ENCODE measurements at regions not wholly inside any gene's neighbourhood (a gene's known extent, or its start where the extent isn't known, plus 50 kb on each side); places are given as distances from the start of the nearest gene placed in this dataset.

GRCh38 chr2:120874888-120875275 lies 139.2 kb downstream of the GLI2 start:
- Histone ChIP-seq H3K9me3 (ENCODE audit: control insufficient read depth in 2 of 2, low read length in 2 of 2) (no peaks in the 10 kb centered on the region), H3K4me3 (ENCODE audit: low read length in 2 of 2) (no peak overlapping the region), H3K9ac (ENCODE audit: low read length in 2 of 2) (no peak overlapping the region), H3K27me3 (ENCODE audit: control insufficient read depth in 1 of 2, insufficient read depth in 2 of 2, low read length in 2 of 2) (no peaks in the 10 kb centered on the region), H3K4me1 (ENCODE audit: control insufficient read depth, insufficient read depth, low read length) (peaks cover 18% of the 10 kb centered on the region), H3K36me3 (ENCODE audit: control insufficient read depth in 2 of 2, insufficient read depth in 2 of 2, low read length in 2 of 2) (no peaks in the 10 kb centered on the region), H3K27ac (ENCODE audit: low read length) (no peak overlapping the region)

GRCh38 chr2:120875431-120875830 lies 139.8 kb downstream of the GLI2 start:
- Histone ChIP-seq H3K4me3 (ENCODE audit: low read length in 2 of 2) (no peak overlapping the region), H3K36me3 (ENCODE audit: control insufficient read depth in 2 of 2, insufficient read depth in 2 of 2, low read length in 2 of 2) (no peaks in the 10 kb centered on the region), H3K9me3 (ENCODE audit: control insufficient read depth in 2 of 2, low read length in 2 of 2) (no peaks in the 10 kb centered on the region), H3K9ac (ENCODE audit: low read length in 2 of 2) (no peak overlapping the region), H3K27me3 (ENCODE audit: control insufficient read depth in 1 of 2, insufficient read depth in 2 of 2, low read length in 2 of 2) (no peaks in the 10 kb centered on the region), H3K27ac (ENCODE audit: low read length) (no peak overlapping the region), H3K4me1 (ENCODE audit: control insufficient read depth, insufficient read depth, low read length) (peaks cover 17% of the 10 kb centered on the region)

GRCh38 chr2:120876526-120877280 lies 141.0 kb downstream of the GLI2 start:
- Histone ChIP-seq H3K27me3 (ENCODE audit: control insufficient read depth in 1 of 2, insufficient read depth in 2 of 2, low read length in 2 of 2) (no peaks in the 10 kb centered on the region), H3K27ac (ENCODE audit: low read length) (no peak overlapping the region), H3K9ac (ENCODE audit: low read length in 2 of 2) (no peak overlapping the region), H3K36me3 (ENCODE audit: control insufficient read depth in 2 of 2, insufficient read depth in 2 of 2, low read length in 2 of 2) (no peaks in the 10 kb centered on the region), H3K9me3 (ENCODE audit: control insufficient read depth in 2 of 2, low read length in 2 of 2) (no peaks in the 10 kb centered on the region), H3K4me1 (ENCODE audit: control insufficient read depth, insufficient read depth, low read length) (peaks cover 17% of the 10 kb centered on the region), H3K4me3 (ENCODE audit: low read length in 2 of 2) (no peak overlapping the region)

GRCh38 chr2:120877409-120877808 lies 141.7 kb downstream of the GLI2 start:
- Histone ChIP-seq H3K4me1 (ENCODE audit: control insufficient read depth, insufficient read depth, low read length) (peaks cover 22% of the 10 kb centered on the region), H3K4me3 (ENCODE audit: low read length in 2 of 2) (no peak overlapping the region), H3K9ac (ENCODE audit: low read length in 2 of 2) (no peak overlapping the region), H3K27ac (ENCODE audit: low read length) (no peak overlapping the region), H3K36me3 (ENCODE audit: control insufficient read depth in 2 of 2, insufficient read depth in 2 of 2, low read length in 2 of 2) (no peaks in the 10 kb centered on the region), H3K27me3 (ENCODE audit: control insufficient read depth in 1 of 2, insufficient read depth in 2 of 2, low read length in 2 of 2) (no peaks in the 10 kb centered on the region), H3K9me3 (ENCODE audit: control insufficient read depth in 2 of 2, low read length in 2 of 2) (no peaks in the 10 kb centered on the region)

GRCh38 chr2:120878970-120879369 lies 143.3 kb downstream of the GLI2 start:
- H3K27ac ChIP-seq (ENCODE audit: low read length): no peak overlapping the region
- no peaks in the 10 kb centered on the region for H3K9me3 ChIP-seq (ENCODE audit: control insufficient read depth in 2 of 2, low read length in 2 of 2)
- no peak overlapping the region for H3K4me3 ChIP-seq (ENCODE audit: low read length in 2 of 2)
- H3K27me3 ChIP-seq (ENCODE audit: control insufficient read depth in 1 of 2, insufficient read depth in 2 of 2, low read length in 2 of 2): no peaks in the 10 kb centered on the region
- no peak overlapping the region for H3K9ac ChIP-seq (ENCODE audit: low read length in 2 of 2)
- H3K36me3 ChIP-seq (ENCODE audit: control insufficient read depth in 2 of 2, insufficient read depth in 2 of 2, low read length in 2 of 2): no peaks in the 10 kb centered on the region
- H3K4me1 ChIP-seq (ENCODE audit: control insufficient read depth, insufficient read depth, low read length): peaks cover 23% of the 10 kb centered on the region

- Histone ChIP-seq H3K36me3 (ENCODE audit: control insufficient read depth in 2 of 2, insufficient read depth in 2 of 2, low read length in 2 of 2) (no peaks in the 10 kb centered on the region), H3K9me3 (ENCODE audit: control insufficient read depth in 2 of 2, low read length in 2 of 2) (no peaks in the 10 kb centered on the region), H3K4me1 (ENCODE audit: control insufficient read depth, insufficient read depth, low read length) (peaks cover 20% of the 10 kb centered on the region), H3K4me3 (ENCODE audit: low read length in 2 of 2) (no peak overlapping the region), H3K27ac (ENCODE audit: low read length) (no peak overlapping the region), H3K9ac (ENCODE audit: low read length in 2 of 2) (no peak overlapping the region), H3K27me3 (ENCODE audit: control insufficient read depth in 1 of 2, insufficient read depth in 2 of 2, low read length in 2 of 2) (no peaks in the 10 kb centered on the region)
Observed at GRCh38 chr2:120879431-120880295, 144.0 kb downstream of the GLI2 start.

GRCh38 chr2:120880381-120880780 lies 144.7 kb downstream of the GLI2 start:
- H3K27ac ChIP-seq (ENCODE audit: low read length): no peak overlapping the region
- H3K4me1 ChIP-seq (ENCODE audit: control insufficient read depth, insufficient read depth, low read length): peaks cover 16% of the 10 kb centered on the region
- H3K36me3 ChIP-seq (ENCODE audit: control insufficient read depth in 2 of 2, insufficient read depth in 2 of 2, low read length in 2 of 2): no peaks in the 10 kb centered on the region
- no peaks in the 10 kb centered on the region for H3K9me3 ChIP-seq (ENCODE audit: control insufficient read depth in 2 of 2, low read length in 2 of 2)
- H3K27me3 ChIP-seq (ENCODE audit: control insufficient read depth in 1 of 2, insufficient read depth in 2 of 2, low read length in 2 of 2): no peaks in the 10 kb centered on the region
- H3K9ac ChIP-seq (ENCODE audit: low read length in 2 of 2): no peak overlapping the region
- no peak overlapping the region for H3K4me3 ChIP-seq (ENCODE audit: low read length in 2 of 2)

GRCh38 chr2:120881981-120882788 lies 146.5 kb downstream of the GLI2 start:
- Histone ChIP-seq H3K36me3 (ENCODE audit: control insufficient read depth in 2 of 2, insufficient read depth in 2 of 2, low read length in 2 of 2) (no peaks in the 10 kb centered on the region), H3K27me3 (ENCODE audit: control insufficient read depth in 1 of 2, insufficient read depth in 2 of 2, low read length in 2 of 2) (no peaks in the 10 kb centered on the region), H3K4me3 (ENCODE audit: low read length in 2 of 2) (peak overlapping the region in 1 of 2 donors; percentile 47), H3K4me1 (ENCODE audit: control insufficient read depth, insufficient read depth, low read length) (peaks cover 17% of the 10 kb centered on the region), H3K27ac (ENCODE audit: low read length) (no peak overlapping the region), H3K9ac (ENCODE audit: low read length in 2 of 2) (no peak overlapping the region), H3K9me3 (ENCODE audit: control insufficient read depth in 2 of 2, low read length in 2 of 2) (no peaks in the 10 kb centered on the region)

- H3K27me3 ChIP-seq (ENCODE audit: control insufficient read depth in 1 of 2, insufficient read depth in 2 of 2, low read length in 2 of 2): no peaks in the 10 kb centered on the region
- no peaks in the 10 kb centered on the region for H3K9me3 ChIP-seq (ENCODE audit: control insufficient read depth in 2 of 2, low read length in 2 of 2)
- H3K36me3 ChIP-seq (ENCODE audit: control insufficient read depth in 2 of 2, insufficient read depth in 2 of 2, low read length in 2 of 2): no peaks in the 10 kb centered on the region
- peaks cover 17% of the 10 kb centered on the region for H3K4me1 ChIP-seq (ENCODE audit: control insufficient read depth, insufficient read depth, low read length)
- no peak overlapping the region for H3K27ac ChIP-seq (ENCODE audit: low read length)
- H3K4me3 ChIP-seq (ENCODE audit: low read length in 2 of 2): no peak overlapping the region
- H3K9ac ChIP-seq (ENCODE audit: low read length in 2 of 2): no peak overlapping the region
Observed at GRCh38 chr2:120883607-120884440, 148.2 kb downstream of the GLI2 start.
